ENCODE measurements at regions not wholly inside any gene's neighbourhood (a gene's known extent, or its start where the extent isn't known, plus 50 kb on each side); places are given as distances from the start of the nearest gene placed in this dataset.

GRCh38 chr11:69409812-69410645 lies 71.4 kb upstream of the LINC01488 start:
- TF ChIP-seq POLR2AphosphoS5 (IDR thresholded peaks at IDR 0.05), result no peak
- TF ChIP-seq, protein P1, sequence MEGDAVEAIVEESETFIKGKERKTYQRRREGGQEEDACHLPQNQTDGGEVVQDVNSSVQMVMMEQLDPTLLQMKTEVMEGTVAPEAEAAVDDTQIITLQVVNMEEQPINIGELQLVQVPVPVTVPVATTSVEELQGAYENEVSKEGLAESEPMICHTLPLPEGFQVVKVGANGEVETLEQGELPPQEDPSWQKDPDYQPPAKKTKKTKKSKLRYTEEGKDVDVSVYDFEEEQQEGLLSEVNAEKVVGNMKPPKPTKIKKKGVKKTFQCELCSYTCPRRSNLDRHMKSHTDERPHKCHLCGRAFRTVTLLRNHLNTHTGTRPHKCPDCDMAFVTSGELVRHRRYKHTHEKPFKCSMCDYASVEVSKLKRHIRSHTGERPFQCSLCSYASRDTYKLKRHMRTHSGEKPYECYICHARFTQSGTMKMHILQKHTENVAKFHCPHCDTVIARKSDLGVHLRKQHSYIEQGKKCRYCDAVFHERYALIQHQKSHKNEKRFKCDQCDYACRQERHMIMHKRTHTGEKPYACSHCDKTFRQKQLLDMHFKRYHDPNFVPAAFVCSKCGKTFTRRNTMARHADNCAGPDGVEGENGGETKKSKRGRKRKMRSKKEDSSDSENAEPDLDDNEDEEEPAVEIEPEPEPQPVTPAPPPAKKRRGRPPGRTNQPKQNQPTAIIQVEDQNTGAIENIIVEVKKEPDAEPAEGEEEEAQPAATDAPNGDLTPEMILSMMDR (IDR thresholded peaks at IDR 0.05 in 8 of 11, conservative IDR thresholded peaks at IDR 0.05 in 3 of 11), result no peak
- TF ChIP-seq POLR2A (IDR thresholded peaks at IDR 0.05), result no peak
- intact Hi-C loops (cut with DNase I; ENCODE audit: low total_unique reads), result no loop called here
- Histone ChIP-seq H3K27ac (no peak overlapping the region), H3K4me1 (peaks cover 0 to 16% (median 9%) of the 10 kb centered on the region in 6 donors), H3K27me3 (replicated peaks in 1 of 7) (peaks cover 0 to 14% (median 0%) of the 10 kb centered on the region in 7 donors), H3K9me3 (peaks cover 0 to 2% (median 0%) of the 10 kb centered on the region in 8 donors), H3K36me3 (no peaks in the 10 kb centered on the region), H3K4me3 (no peak overlapping the region)
- peak; percentile 28 for DNase-seq
- WGBS, 5 donors, result 46 to 59% (median 56%) methylated on average over 12 to 13 of the region's 13 CpGs

DNA sequence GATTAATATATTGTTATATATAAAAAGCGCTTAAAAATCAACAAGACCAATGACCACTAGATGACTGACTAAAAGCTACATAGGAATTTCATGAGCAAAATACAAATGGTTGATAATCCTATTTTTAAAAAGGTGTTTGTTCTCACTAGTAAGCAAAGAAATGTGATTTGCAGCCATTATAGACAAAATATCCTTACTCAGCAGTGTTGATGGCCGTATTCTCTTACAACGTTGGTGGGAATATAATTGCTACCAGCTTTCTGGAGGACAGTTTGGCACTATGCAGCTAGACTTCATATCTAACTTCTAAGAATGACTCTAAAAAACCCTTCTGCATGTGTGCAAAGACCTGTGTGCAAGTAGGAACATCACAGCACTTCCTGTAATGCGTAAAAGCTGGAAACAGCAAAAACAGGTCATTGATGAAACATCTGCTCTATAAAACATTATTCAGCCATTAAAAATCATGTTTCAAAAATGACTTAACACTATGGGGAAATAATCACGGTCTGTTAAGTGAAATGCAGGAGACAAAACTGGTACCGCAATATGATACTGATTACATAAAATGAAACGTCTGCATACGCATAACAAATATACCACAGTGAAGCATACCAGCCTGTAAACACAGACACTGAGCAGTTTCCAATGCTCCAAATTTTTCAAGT lies 70.1 kb upstream of the LINC01488 start:
- peaks cover 0 to 2% (median 0%) of the 10 kb centered on the region in 8 donors for H3K9me3 ChIP-seq
- peaks cover 5 to 30% (median 21%) of the 10 kb centered on the region in 6 donors for H3K4me1 ChIP-seq
- TF ChIP-seq POLR2AphosphoS5 (IDR thresholded peaks at IDR 0.05) (no peak), POLR2A (IDR thresholded peaks at IDR 0.05) (no peak)
- TF ChIP-seq, protein P1 (IDR thresholded peaks at IDR 0.05 in 8 of 11, conservative IDR thresholded peaks at IDR 0.05 in 3 of 11), result no peak
- no peak overlapping the region for H3K27ac ChIP-seq
- H3K4me3 ChIP-seq, result no peak overlapping the region
- H3K27me3 ChIP-seq (replicated peaks in 1 of 7), result peaks cover 0 to 14% (median 0%) of the 10 kb centered on the region in 7 donors
- DNase-seq, result no peak
- 63 to 77% (median 69%) methylated on average over 8 of the region's 8 CpGs for WGBS, 5 donors
- no peaks in the 10 kb centered on the region for H3K36me3 ChIP-seq
- intact Hi-C loops (cut with DNase I; ENCODE audit: low total_unique reads), result no loop called here

DNA sequence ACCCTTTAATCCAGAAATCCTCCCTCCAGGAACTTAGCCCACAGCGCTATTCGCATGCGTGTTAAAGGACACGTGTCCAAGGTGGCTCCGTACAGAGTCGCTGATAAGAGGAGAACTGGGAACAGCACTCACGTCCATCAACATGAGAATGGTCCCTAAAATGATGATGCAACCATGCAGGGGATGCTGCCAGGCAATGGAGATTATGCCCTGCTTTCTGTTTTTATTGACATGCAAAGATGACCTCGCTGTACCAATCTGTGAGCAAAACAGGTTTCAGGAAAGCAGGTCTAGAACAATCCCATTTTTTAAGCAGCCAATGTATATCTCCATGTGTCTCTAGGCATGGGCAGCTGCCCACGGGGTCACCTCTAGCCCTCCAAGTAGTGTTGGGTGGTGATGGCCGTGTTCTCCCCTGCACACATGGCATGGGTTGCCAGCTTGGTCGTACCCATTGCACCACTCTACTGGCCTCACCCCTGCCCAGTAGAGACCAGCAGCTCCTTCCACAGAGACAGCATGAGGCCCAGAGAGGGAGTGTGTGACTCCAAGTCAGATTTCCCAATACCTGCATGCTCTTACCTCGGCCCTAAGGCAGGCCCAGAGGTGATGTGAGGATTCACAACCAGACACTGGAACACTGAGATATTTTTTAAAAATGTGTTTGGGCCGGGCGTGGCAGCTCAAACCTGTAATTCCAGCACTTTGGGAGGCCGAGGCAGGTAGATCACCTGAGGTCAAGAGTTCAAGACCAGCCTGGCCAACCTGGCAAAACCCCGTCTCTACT lies 68.3 kb upstream of the LINC01488 start:
- no peak overlapping the region for H3K4me3 ChIP-seq
- peaks cover 5 to 37% (median 23%) of the 10 kb centered on the region in 6 donors for H3K4me1 ChIP-seq
- peaks cover 0 to 2% (median 0%) of the 10 kb centered on the region in 8 donors for H3K9me3 ChIP-seq
- WGBS, 5 donors, result 82 to 95% (median 89%) methylated on average over 15 to 16 of the region's 16 CpGs
- peak; percentile 34 for DNase-seq
- intact Hi-C loops (cut with DNase I; ENCODE audit: low total_unique reads), result no loop called here
- H3K36me3 ChIP-seq, result no peaks in the 10 kb centered on the region
- peaks cover 0 to 22% (median 0%) of the 10 kb centered on the region in 7 donors for H3K27me3 ChIP-seq (replicated peaks in 1 of 7)
- H3K27ac ChIP-seq, result no peak overlapping the region
- TF ChIP-seq POLR2AphosphoS5 (IDR thresholded peaks at IDR 0.05) (no peak), POLR2A (IDR thresholded peaks at IDR 0.05) (no peak)
- TF ChIP-seq, protein P1 (IDR thresholded peaks at IDR 0.05 in 8 of 11, conservative IDR thresholded peaks at IDR 0.05 in 3 of 11), result no peak

Data from spleen (tissue), 11 donors.